RWPE1 (cell line): ENCODE measurements at regions not wholly inside any gene's neighbourhood (a gene's known extent, or its start where the extent isn't known, plus 50 kb on each side); places are given as distances from the start of the nearest gene placed in this dataset.
"Not testable (repeated sequence)": the region's sequence is repeated elsewhere in the genome, so short reads cannot be mapped to it uniquely, and the experiment has no call there.

Source experiments
- CTCF ChIA-PET: fragments of 350-600 bp; sonication (Branson Sonifier 250); formaldehyde crosslinking; extraction: SDS; loops from one replicate; lab custom pipeline; 2021; lab: Yijun Ruan, JAX
- POLR2A ChIA-PET: fragments of 400-600 bp; formaldehyde crosslinking; extraction: SDS; loops from one replicate; lab custom pipeline; 2020; ENCODE audit warnings: antibody characterized with exemption; ENCODE audit not compliant: low non-redundant PET; lab: Yijun Ruan, JAX
- DNase-seq: peaks from one replicate; pipeline ENCODE4 v3.0.0; 2012; ENCODE audit warnings: low spot score
- H3K27ac ChIP-seq: fragments of 450-650 bp; 2 replicates; pipeline ENCODE4 v1.5.1; 2017
- TF ChIP-seq, protein P1 (sequence below): fragments of 450-650 bp; conservative IDR thresholded peaks from 2 replicates; pipeline ENCODE4 v1.5.1; 2017; ENCODE audit warnings: low read depth, mild to moderate bottlenecking

DNA sequence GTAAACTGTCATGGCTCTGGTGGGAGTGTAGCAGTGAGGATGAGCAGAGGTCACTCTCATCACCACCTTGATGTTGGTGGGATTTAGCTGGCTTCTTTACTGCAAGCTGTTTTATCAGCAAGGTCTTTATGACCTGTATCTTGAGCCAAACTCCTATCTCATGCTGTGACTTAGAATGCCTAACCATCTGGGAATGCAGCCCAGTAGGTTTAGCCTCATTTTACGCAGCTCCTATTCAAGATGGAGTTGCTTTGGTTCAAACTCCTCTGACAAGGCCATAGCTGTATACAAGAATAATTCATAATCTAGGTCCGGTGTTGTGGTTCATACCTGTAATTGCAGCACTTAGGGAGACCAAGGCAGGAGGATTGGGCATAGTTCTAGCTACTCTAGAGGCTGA is 85.1 kb downstream of the ARRDC3 start:
- ChIA-PET POLR2A (no interaction called here), CTCF (interaction anchor here (0.6 to 0.8 kb wide), 3 partner anchors 53 to 141 kb away, joined by 3 to 5 read pairs (median 3); no protein-coding TSS in a partner anchor)
- no peak overlapping the region for H3K27ac ChIP-seq
- TF ChIP-seq, protein P1, sequence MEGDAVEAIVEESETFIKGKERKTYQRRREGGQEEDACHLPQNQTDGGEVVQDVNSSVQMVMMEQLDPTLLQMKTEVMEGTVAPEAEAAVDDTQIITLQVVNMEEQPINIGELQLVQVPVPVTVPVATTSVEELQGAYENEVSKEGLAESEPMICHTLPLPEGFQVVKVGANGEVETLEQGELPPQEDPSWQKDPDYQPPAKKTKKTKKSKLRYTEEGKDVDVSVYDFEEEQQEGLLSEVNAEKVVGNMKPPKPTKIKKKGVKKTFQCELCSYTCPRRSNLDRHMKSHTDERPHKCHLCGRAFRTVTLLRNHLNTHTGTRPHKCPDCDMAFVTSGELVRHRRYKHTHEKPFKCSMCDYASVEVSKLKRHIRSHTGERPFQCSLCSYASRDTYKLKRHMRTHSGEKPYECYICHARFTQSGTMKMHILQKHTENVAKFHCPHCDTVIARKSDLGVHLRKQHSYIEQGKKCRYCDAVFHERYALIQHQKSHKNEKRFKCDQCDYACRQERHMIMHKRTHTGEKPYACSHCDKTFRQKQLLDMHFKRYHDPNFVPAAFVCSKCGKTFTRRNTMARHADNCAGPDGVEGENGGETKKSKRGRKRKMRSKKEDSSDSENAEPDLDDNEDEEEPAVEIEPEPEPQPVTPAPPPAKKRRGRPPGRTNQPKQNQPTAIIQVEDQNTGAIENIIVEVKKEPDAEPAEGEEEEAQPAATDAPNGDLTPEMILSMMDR: no peak
- DNase-seq: no peak

DNA sequence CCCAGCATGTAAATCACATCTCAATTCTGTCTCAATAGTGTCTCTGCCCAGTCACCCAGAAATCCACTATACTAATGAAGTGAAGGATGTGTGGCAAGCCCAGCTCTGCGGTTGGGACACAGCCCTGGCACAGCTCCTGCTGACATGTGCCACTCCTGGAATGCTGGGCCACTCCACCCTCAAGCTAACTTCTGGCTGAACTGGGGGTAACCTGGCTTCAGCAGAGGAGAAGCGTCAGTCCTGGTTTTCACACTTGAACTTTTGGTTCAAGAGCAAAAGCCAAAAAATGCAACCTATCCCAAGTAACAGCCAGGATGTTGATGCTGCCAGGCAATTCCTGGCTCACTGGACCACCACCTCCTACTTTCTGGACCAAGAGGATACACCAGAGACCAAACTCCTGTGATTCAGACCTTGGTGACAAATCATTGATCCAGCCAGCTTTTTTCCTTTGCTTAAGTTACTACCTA is 86.4 kb downstream of the ARRDC3 start:
- TF ChIP-seq, protein P1: no peak
- H3K27ac ChIP-seq: peak overlapping the region; percentile 97
- ChIA-PET CTCF (interaction anchor here (0.5 to 1.4 kb wide), 2 partner anchors 88 to 1446 kb away, joined by 3 to 4 read pairs; no protein-coding TSS in a partner anchor), POLR2A (no interaction called here)
- DNase-seq: peak; percentile 52

DNA sequence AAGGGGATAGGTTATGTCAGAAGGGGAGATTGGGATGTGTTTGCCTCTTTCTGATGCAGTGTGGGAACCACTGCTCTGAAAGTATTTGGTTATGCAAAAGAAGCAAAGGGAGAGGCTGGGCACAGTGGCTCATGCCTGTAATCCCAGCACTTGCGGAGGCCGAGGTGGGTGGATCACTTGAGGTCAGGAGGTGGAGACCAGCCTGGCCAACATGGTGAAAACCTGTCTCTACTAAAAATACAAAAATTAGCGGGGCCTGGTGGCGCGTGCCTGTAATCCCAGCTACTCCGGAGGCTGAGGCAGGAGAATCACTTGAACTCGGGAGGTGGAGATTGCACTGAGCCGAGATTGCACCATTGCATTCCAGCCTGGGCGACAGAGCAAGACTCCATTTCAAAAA is 87.0 kb downstream of the ARRDC3 start:
- CTCF ChIA-PET: interaction anchor here (1.4 kb wide), 1 partner anchor 89 kb away, joined by 4 read pairs; no protein-coding TSS in a partner anchor
- DNase-seq, POLR2A ChIA-PET: not testable (repeated sequence)
- H3K27ac ChIP-seq: peak overlapping the region; percentile 97

DNA sequence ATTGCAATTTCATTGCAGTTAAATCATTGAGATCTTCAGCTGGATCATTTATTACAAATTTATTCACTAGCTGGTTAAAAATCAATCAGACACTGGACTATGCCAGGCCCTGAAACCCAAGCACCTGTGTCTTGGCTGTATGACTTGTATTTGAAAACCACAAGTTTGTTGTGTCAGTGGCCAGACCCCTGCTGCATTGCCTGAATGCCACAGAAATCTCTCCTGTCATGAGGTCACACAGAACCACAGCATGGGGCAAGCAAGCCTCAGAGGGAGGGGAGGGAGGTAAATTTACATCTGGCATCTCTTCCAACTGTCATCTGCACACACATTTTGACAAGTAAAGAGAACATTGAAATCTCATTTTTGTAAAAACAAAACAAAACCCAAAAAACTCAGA is 90.0 kb downstream of the ARRDC3 start:
- no peak for DNase-seq
- H3K27ac ChIP-seq: no peak overlapping the region
- ChIA-PET POLR2A (no interaction called here), CTCF (no interaction called here)
- TF ChIP-seq, protein P1: no peak

DNA sequence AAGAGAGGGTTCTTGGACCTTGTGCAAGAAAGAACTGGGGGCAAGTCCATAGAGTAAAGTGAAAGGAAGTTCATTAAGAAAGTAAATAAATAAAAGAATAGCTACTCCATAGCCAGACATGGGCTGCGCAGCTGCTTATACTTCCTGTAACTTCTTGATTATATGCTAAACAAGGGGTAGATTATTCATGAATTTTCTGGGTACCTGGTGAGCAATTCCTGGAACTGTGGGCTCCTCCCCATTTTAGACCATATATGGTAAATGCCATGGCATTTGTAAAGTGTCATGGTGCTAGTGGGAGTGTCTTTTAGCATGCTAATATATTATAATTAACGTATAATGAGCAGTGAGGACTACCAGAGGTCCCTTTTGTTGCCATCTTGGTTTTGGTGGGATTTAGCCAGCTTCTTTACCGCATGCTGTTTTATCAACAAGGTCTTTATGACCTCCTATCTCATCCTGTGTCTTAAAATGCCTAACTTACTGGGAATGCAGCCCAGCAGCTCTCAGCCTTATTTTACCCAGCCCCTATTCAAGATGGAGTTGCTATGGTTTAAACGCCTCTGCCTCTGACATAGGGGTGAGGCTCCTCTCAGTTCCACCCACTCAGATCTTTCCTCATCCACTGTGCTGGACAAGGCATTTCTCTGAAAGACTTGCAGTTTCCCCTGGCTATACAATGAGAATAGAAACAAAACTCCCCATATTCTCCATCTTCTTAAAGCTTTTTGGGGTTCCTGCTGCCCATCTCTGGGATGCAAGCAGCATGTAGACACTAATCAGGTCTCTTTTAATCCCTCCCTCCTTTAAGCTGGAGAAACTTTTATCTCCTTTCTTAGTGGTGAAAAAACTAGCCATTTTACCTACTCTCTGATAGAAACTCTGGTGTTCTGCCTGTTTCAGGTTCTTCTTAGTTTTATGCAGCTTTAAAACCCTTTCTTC is 91.2 kb downstream of the ARRDC3 start:
- POLR2A ChIA-PET: interaction anchor here (0.8 to 1.3 kb wide), 2 partner anchors 11 to 38 kb away, joined by 4 to 10 read pairs; no protein-coding TSS in a partner anchor
- H3K27ac ChIP-seq: no peak overlapping the region
- TF ChIP-seq, protein P1: no peak
- CTCF ChIA-PET: interaction anchor here (0.5 kb wide), 1 partner anchor 283 kb away, joined by 3 read pairs; no protein-coding TSS in a partner anchor
- no peak for DNase-seq

DNA sequence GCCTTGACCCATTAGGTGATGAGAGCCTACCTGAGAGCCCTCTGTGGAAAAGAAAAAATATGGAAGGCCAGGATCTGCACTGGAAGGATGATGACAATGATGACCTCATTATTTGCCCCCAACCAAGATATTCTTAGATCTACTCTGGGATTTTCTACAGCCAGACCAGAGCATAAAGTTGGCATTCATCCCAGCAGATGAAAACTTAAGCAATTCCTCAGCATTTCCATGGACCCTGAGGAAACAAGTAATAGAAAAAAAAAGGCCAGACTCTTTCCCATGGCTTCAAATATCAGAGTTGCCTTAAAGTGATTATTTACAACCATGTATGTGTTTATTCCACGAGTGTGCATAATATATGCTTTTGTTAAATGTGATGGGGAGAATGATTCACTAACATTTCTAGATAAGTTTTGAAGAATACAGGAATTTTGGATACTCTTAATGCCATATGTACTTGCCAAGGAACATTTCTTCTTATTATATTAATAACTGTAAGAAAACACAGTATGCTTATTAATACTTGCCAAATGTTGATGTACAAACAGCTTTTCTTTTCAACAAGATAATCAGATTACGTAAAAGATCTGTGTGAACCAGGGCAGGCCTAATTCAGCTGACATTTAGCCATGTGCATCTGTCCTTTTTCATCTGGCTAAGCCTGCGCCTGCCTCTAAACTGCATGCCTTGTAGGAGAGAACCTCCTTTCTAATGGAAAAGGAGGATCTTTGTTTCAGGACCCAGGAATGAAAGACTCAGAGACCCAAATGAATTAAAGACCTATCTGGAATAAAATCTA is 94.8 kb downstream of the ARRDC3 start:
- ChIA-PET CTCF (no interaction called here), POLR2A (no interaction called here)
- TF ChIP-seq, protein P1: no peak
- H3K27ac ChIP-seq: no peak overlapping the region
- DNase-seq: no peak

DNA sequence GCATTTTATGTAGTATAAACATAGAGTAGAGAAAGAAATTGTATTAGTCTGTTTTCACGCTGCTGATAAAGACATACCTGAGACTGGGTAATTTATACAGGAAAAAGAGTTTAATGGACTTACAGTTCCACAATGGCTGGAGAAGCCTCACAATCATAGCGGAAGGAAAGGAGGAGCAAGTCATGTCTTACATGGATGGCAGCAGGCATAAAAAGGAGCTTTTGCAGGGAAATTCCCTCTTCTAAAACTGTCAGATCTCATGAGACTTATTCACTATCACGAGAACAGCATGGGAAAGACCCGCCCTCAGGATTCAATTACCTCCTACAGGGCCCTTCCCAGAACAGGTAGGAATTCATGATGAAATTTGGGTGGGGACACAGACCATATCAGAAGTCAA is 98.1 kb downstream of the ARRDC3 start:
- H3K27ac ChIP-seq, POLR2A ChIA-PET, DNase-seq: not testable (repeated sequence)
- CTCF ChIA-PET: interaction anchor here (0.6 kb wide), 1 partner anchor 342 kb away, joined by 3 read pairs; no protein-coding TSS in a partner anchor
